Liver (tissue), 8 donors: ENCODE measurements at regions not wholly inside any gene's neighbourhood (a gene's known extent, or its start where the extent isn't known, plus 50 kb on each side); places are given as distances from the start of the nearest gene placed in this dataset.

Experiments used
- DNase-seq: peaks from one replicate; pipeline ENCODE4 v3.0.0-alpha.2; 2017; ENCODE audit warnings: low spot score
- H3K27ac ChIP-seq, 2 donors: one replicate each; pipeline ENCODE4 v1.7.0; 2013; ENCODE audit warnings: inconsistent platforms in 2 of 2, low read length in 2 of 2, control low read depth in 1 of 2, low read depth in 1 of 2, mild to moderate bottlenecking in 1 of 2
- H3K27me3 ChIP-seq, 4 donors: one replicate each; pipeline versions ENCODE4 v1.6.1 to v1.7.0; 2013; ENCODE audit warnings: low read length in 3 of 4, inconsistent platforms in 1 of 4, mild to moderate bottlenecking in 1 of 4, moderate library complexity in 1 of 4; ENCODE audit not compliant: control insufficient read depth in 4 of 4, insufficient read depth in 4 of 4
- H3K36me3 ChIP-seq, 4 donors: one replicate each; pipeline versions ENCODE4 v1.6.1 to v1.7.0; 2013; ENCODE audit warnings: low read length in 3 of 4, mild to moderate bottlenecking in 3 of 4, low read depth in 1 of 4, moderate library complexity in 1 of 4; ENCODE audit not compliant: control insufficient read depth in 4 of 4, insufficient read depth in 3 of 4
- H3K4me1 ChIP-seq, 4 donors: one replicate each; pipeline versions ENCODE4 v1.6.1 to v1.7.0; 2013; ENCODE audit warnings: low read length in 3 of 4, mild to moderate bottlenecking in 3 of 4, moderate library complexity in 1 of 4; ENCODE audit not compliant: control insufficient read depth in 4 of 4, insufficient read depth in 4 of 4
- H3K4me3 ChIP-seq, 3 donors: one replicate each; pipeline versions ENCODE4 v1.6.1 to v1.7.0; 2013; ENCODE audit warnings: low read length in 3 of 3, control low read depth in 1 of 3, low read depth in 1 of 3, mild to moderate bottlenecking in 1 of 3
- H3K9ac ChIP-seq, 2 donors: one replicate each; pipeline ENCODE4 v1.7.0; 2013; ENCODE audit warnings: low read length in 2 of 2, mild to moderate bottlenecking in 2 of 2, moderate library complexity in 2 of 2, control low read depth in 1 of 2, low read depth in 1 of 2
- H3K9me3 ChIP-seq, 4 donors: one replicate each; pipeline versions ENCODE4 v1.6.1 to v1.7.0; 2013; ENCODE audit warnings: low read length in 3 of 4; ENCODE audit not compliant: control insufficient read depth in 4 of 4
- ATF3 ChIP-seq: IDR thresholded peaks from 2 replicates; pipeline ENCODE4 v1.6.1; 2016; ENCODE audit warnings: antibody characterized with exemption
- CTCF ChIP-seq: fragments of 150-350 bp; IDR thresholded peaks from 2 replicates; pipeline ENCODE4 v1.5.1; 2017; ENCODE audit warnings: improper control_type of control experiment, low read depth, low read length; ENCODE audit not compliant: missing input control
- EGR1 ChIP-seq, 2 donors: IDR thresholded peaks; 2 replicates each; pipeline ENCODE4 v1.6.1; 2016 to 2018; ENCODE audit warnings: antibody characterized with exemption in 2 of 2, low read depth in 2 of 2
- FOXA1 ChIP-seq: IDR thresholded peaks from 2 replicates; pipeline ENCODE4 v1.6.1; 2016; ENCODE audit warnings: antibody characterized with exemption
- FOXA2 ChIP-seq: IDR thresholded peaks from 2 replicates; pipeline ENCODE4 v1.6.1; 2016; ENCODE audit warnings: antibody characterized with exemption
- GABPA ChIP-seq, 2 donors: IDR thresholded peaks in 1 of 2; conservative IDR thresholded peaks in 1 of 2; 2 replicates each; pipeline ENCODE4 v1.6.1; 2016; ENCODE audit warnings: antibody characterized with exemption in 2 of 2, mild to moderate bottlenecking in 1 of 2, moderate library complexity in 1 of 2
- HNF4A ChIP-seq, 2 donors: conservative IDR thresholded peaks; 2 replicates each; pipeline ENCODE4 v1.6.1; 2016; ENCODE audit warnings: antibody characterized with exemption in 2 of 2, mild to moderate bottlenecking in 2 of 2
- HNF4G ChIP-seq: IDR thresholded peaks from 2 replicates; pipeline ENCODE4 v1.6.1; 2016; ENCODE audit warnings: antibody characterized with exemption
- JUND ChIP-seq, 2 donors: IDR thresholded peaks; 2 replicates each; pipeline ENCODE4 v1.6.1; 2016; ENCODE audit warnings: antibody characterized with exemption in 2 of 2
- MAX ChIP-seq: IDR thresholded peaks from 2 replicates; pipeline ENCODE4 v1.6.1; 2016; ENCODE audit warnings: antibody characterized with exemption
- NR2F2 ChIP-seq: IDR thresholded peaks from 2 replicates; pipeline ENCODE4 v1.6.1; 2016; ENCODE audit warnings: antibody characterized with exemption
- RAD21 ChIP-seq, 2 donors: IDR thresholded peaks; 2 replicates each; pipeline ENCODE4 v1.6.1; 2016; ENCODE audit warnings: antibody characterized with exemption in 2 of 2, mild to moderate bottlenecking in 2 of 2
- REST ChIP-seq: IDR thresholded peaks from 2 replicates; pipeline ENCODE4 v1.6.1; 2016; ENCODE audit warnings: antibody characterized with exemption, mild to moderate bottlenecking
- RXRA ChIP-seq, 2 donors: IDR thresholded peaks; 2 replicates each; pipeline ENCODE4 v1.6.1; 2017 to 2018; ENCODE audit warnings: antibody characterized with exemption in 2 of 2, mild to moderate bottlenecking in 1 of 2
- SP1 ChIP-seq: IDR thresholded peaks from 2 replicates; pipeline ENCODE4 v1.6.1; 2018; ENCODE audit warnings: antibody characterized with exemption, mild to moderate bottlenecking
- YY1 ChIP-seq: IDR thresholded peaks from 2 replicates; pipeline ENCODE4 v1.6.1; 2016; ENCODE audit warnings: antibody characterized with exemption, mild to moderate bottlenecking
- ZBTB33 ChIP-seq: IDR thresholded peaks from 2 replicates; pipeline ENCODE4 v1.6.1; 2016; ENCODE audit warnings: antibody characterized with exemption
- WGBS: extraction: QIAGEN DNeasy Blood & Tissue Kit; methylation state at CpG from one replicate; pipeline ENCODE4 v1.1.7; 2013; 5-methylcytosine and 5-hydroxymethylcytosine counted together
- donor health status: healthy.
- donor health status: healthy.
- donor health status: healthy.
- donor health status: healthy.
- donor health status: healthy.

GRCh38 chr22:47957649-47958048 lies 1195.2 kb downstream of the TBC1D22A start:
- H3K4me1 ChIP-seq = no peaks in the 10 kb centered on the region
- H3K27me3 ChIP-seq = no peaks in the 10 kb centered on the region
- H3K36me3 ChIP-seq = no peaks in the 10 kb centered on the region
- WGBS = 78% methylated on average over 2 of the region's 2 CpGs
- H3K9me3 ChIP-seq = peaks cover 0 to 14% (median 2%) of the 10 kb centered on the region in 4 donors
- TF ChIP-seq EGR1 (IDR thresholded peaks at IDR 0.05; ENCODE audit: low read depth in 2 of 2) (no peak), FOXA2 (no peak), NR2F2 (no peak), YY1 (no peak), ZBTB33 (no peak), FOXA1 (no peak), SP1 (no peak), MAX (no peak), ATF3 (no peak), CTCF (no peak), REST (no peak), HNF4A (conservative IDR thresholded peaks at IDR 0.05) (no peak), HNF4G (no peak), RXRA (IDR thresholded peaks at IDR 0.05) (no peak), GABPA (IDR thresholded peaks at IDR 0.05 in 1 of 2, conservative IDR thresholded peaks at IDR 0.05 in 1 of 2) (no peak), JUND (IDR thresholded peaks at IDR 0.05) (no peak), RAD21 (IDR thresholded peaks at IDR 0.05) (no peak)
- no peak overlapping the region for H3K4me3 ChIP-seq
- no peak for DNase-seq
- H3K9ac ChIP-seq = no peak overlapping the region
- no peak overlapping the region for H3K27ac ChIP-seq

GRCh38 chr22:47954107-47954506 lies 1191.7 kb downstream of the TBC1D22A start:
- Histone ChIP-seq H3K4me3 (no peak overlapping the region), H3K9me3 (peaks cover 0 to 14% (median 5%) of the 10 kb centered on the region in 4 donors), H3K4me1 (no peaks in the 10 kb centered on the region), H3K9ac (no peak overlapping the region), H3K36me3 (no peaks in the 10 kb centered on the region), H3K27me3 (peaks cover 0 to 4% (median 0%) of the 10 kb centered on the region in 4 donors), H3K27ac (no peak overlapping the region)
- TF ChIP-seq JUND (IDR thresholded peaks at IDR 0.05) (no peak), MAX (no peak), GABPA (IDR thresholded peaks at IDR 0.05 in 1 of 2, conservative IDR thresholded peaks at IDR 0.05 in 1 of 2) (no peak)
- no peak for DNase-seq
- 64% methylated on average over 7 of the region's 7 CpGs for WGBS
